Stomach (tissue), 8 donors: ENCODE measurements at regions not wholly inside any gene's neighbourhood (a gene's known extent, or its start where the extent isn't known, plus 50 kb on each side); places are given as distances from the start of the nearest gene placed in this dataset.

Experiments used
- DNase-seq, 2 donors: peaks; one replicate each; pipeline versions ENCODE4 v3.0.0 to v3.0.0-alpha.2; 2013 to 2019
- H3K27ac ChIP-seq, 5 donors: fragments of 200-600 bp in 4 of 5; sonication (generic) in 4 of 5; one replicate each; pipeline ENCODE4 v1.5.1; 2013 to 2019; ENCODE audit warnings: mild to moderate bottlenecking in 1 of 5, moderate library complexity in 1 of 5
- H3K27me3 ChIP-seq, 3 donors: fragments of 200-600 bp; sonication (generic); one replicate each; pipeline ENCODE4 v1.5.1; 2017 to 2019; ENCODE audit warnings: mixed run types in 1 of 3
- H3K36me3 ChIP-seq, 4 donors: fragments of 200-600 bp; sonication (generic); 1 replicate in 3 of 4; 2 replicates in 1 of 4; pipeline ENCODE4 v1.5.1; 2016 to 2019
- H3K4me1 ChIP-seq, 4 donors: fragments of 200-600 bp; sonication (generic); one replicate each; pipeline ENCODE4 v1.5.1; 2016 to 2019
- H3K4me3 ChIP-seq, 4 donors: fragments of 200-600 bp; sonication (generic) in 3 of 4; one replicate each; pipeline ENCODE4 v1.5.1; 2016 to 2019; ENCODE audit warnings: mild to moderate bottlenecking in 1 of 4
- H3K9me3 ChIP-seq, 4 donors: fragments of 200-600 bp; sonication (generic); one replicate each; pipeline ENCODE4 v1.5.1; 2016 to 2019
- EP300 ChIP-seq: sonication (generic); formaldehyde crosslinking; IDR thresholded peaks from one replicate; pipeline ENCODE4 v1.6.1; 2017; ENCODE audit warnings: antibody characterized with exemption
- POLR2A ChIP-seq, 4 donors: fragments of 450-650 bp; IDR thresholded peaks; one replicate each; pipeline ENCODE4 v1.6.1; 2016; ENCODE audit warnings: antibody characterized with exemption in 4 of 4, control low read depth in 2 of 4, mild to moderate bottlenecking in 1 of 4, moderate library complexity in 1 of 4
- POLR2AphosphoS5 ChIP-seq, 3 donors: sonication (generic); formaldehyde crosslinking; IDR thresholded peaks; one replicate each; pipeline ENCODE4 v1.6.1; 2016; ENCODE audit warnings: antibody characterized with exemption in 3 of 3
- WGBS, 5 donors: extraction: QIAGEN DNeasy Blood & Tissue Kit in 3 of 5; methylation state at CpG; one replicate each; pipeline versions ENCODE4 v1.1.5 to v1.1.7; 2013 to 2018; 5-methylcytosine and 5-hydroxymethylcytosine counted together
- intact Hi-C: fragments of 100-400 bp; cut with DNase I; formaldehyde crosslinking; loops from one replicate; pipeline ENCODE4 v1.15.1; 2023; ENCODE audit warnings: low total_unique reads
- TF ChIP-seq, protein P1 (sequence below), 7 experiments: fragments of 450-650 bp in 4 of 7; fragments of 200-600 bp in 3 of 7; sonication (generic) in 3 of 7; IDR thresholded peaks; one replicate each; pipeline ENCODE4 v1.5.1; 2016 to 2019; ENCODE audit warnings: antibody characterized with exemption in 7 of 7, control low read depth in 2 of 7, mild to moderate bottlenecking in 1 of 7
- donor health status: healthy with polysubstance abuse.
- donor health status: Bipolar disorder and iron deficiency.
- donor health status: healthy.

GRCh38 chrX:20459410-20460350 lies 193.0 kb upstream of the RPS6KA3 start:
- Histone ChIP-seq H3K27me3 (no peaks in the 10 kb centered on the region), H3K36me3 (no peaks in the 10 kb centered on the region), H3K9me3 (peaks cover 0 to 2% (median 0%) of the 10 kb centered on the region in 4 donors), H3K27ac (no peak overlapping the region), H3K4me1 (no peaks in the 10 kb centered on the region), H3K4me3 (no peak overlapping the region)
- no peak for TF ChIP-seq POLR2AphosphoS5 (IDR thresholded peaks at IDR 0.05)
- TF ChIP-seq EP300 = no peak
- TF ChIP-seq, protein P1, sequence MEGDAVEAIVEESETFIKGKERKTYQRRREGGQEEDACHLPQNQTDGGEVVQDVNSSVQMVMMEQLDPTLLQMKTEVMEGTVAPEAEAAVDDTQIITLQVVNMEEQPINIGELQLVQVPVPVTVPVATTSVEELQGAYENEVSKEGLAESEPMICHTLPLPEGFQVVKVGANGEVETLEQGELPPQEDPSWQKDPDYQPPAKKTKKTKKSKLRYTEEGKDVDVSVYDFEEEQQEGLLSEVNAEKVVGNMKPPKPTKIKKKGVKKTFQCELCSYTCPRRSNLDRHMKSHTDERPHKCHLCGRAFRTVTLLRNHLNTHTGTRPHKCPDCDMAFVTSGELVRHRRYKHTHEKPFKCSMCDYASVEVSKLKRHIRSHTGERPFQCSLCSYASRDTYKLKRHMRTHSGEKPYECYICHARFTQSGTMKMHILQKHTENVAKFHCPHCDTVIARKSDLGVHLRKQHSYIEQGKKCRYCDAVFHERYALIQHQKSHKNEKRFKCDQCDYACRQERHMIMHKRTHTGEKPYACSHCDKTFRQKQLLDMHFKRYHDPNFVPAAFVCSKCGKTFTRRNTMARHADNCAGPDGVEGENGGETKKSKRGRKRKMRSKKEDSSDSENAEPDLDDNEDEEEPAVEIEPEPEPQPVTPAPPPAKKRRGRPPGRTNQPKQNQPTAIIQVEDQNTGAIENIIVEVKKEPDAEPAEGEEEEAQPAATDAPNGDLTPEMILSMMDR (IDR thresholded peaks at IDR 0.05) = no peak
- no peak for TF ChIP-seq POLR2A (IDR thresholded peaks at IDR 0.05)
- intact Hi-C loops = no loop called here
- DNase-seq = no peak
- 46 to 70% (median 60%) methylated on average over 6 of the region's 6 CpGs for WGBS, 5 donors

- 81 to 97% (median 82%) methylated on average over 1 of the region's 1 CpG for WGBS, 5 donors
- TF ChIP-seq POLR2AphosphoS5 (IDR thresholded peaks at IDR 0.05) = no peak
- no peak for TF ChIP-seq POLR2A (IDR thresholded peaks at IDR 0.05)
- no peak for TF ChIP-seq EP300
- TF ChIP-seq, protein P1 (IDR thresholded peaks at IDR 0.05) = no peak
Observed at GRCh38 chrX:20456971-20457370, 190.3 kb upstream of the RPS6KA3 start.

DNA sequence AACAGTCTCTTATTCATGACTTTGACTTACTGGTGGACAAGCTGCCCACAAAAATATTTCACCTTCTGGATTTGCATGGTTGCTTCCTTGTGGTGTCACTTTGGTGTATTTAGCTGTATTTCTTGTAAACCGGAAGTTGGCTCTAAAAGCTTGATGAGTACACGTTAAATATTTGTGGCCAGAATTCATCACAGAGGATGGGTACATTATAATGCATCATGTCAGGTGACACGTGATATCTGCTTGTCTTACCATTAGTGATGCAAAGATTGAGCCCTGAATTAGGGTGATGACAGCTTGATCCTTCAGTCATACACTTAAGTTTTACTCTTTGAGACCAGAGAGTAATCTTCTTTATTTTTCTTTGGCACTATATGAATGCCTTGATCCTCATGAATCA lies 188.3 kb upstream of the RPS6KA3 start:
- Histone ChIP-seq H3K27me3 (no peaks in the 10 kb centered on the region), H3K36me3 (no peaks in the 10 kb centered on the region), H3K27ac (no peak overlapping the region), H3K9me3 (peaks cover 0 to 2% (median 0%) of the 10 kb centered on the region in 4 donors), H3K4me3 (no peak overlapping the region), H3K4me1 (no peaks in the 10 kb centered on the region)
- TF ChIP-seq EP300 (no peak), POLR2AphosphoS5 (IDR thresholded peaks at IDR 0.05) (no peak), POLR2A (IDR thresholded peaks at IDR 0.05) (no peak)
- TF ChIP-seq, protein P1 (IDR thresholded peaks at IDR 0.05) = no peak
- DNase-seq = no peak
- 45 to 70% (median 51%) methylated on average over 3 of the region's 3 CpGs for WGBS, 5 donors
- intact Hi-C loops = no loop called here

More at GRCh38 chrX:20456971-20457370, 190.3 kb upstream of the RPS6KA3 start:
- Histone ChIP-seq H3K27ac (no peak overlapping the region), H3K27me3 (no peaks in the 10 kb centered on the region), H3K4me1 (no peaks in the 10 kb centered on the region), H3K9me3 (peaks cover 0 to 2% (median 0%) of the 10 kb centered on the region in 4 donors), H3K4me3 (no peak overlapping the region), H3K36me3 (no peaks in the 10 kb centered on the region)
- DNase-seq = no peak
- intact Hi-C loops = no loop called here

- intact Hi-C loops = no loop called here
- no peak overlapping the region for H3K4me3 ChIP-seq
- no peak overlapping the region for H3K27ac ChIP-seq
- H3K36me3 ChIP-seq = no peaks in the 10 kb centered on the region
- H3K9me3 ChIP-seq = peaks cover 0 to 4% (median 1%) of the 10 kb centered on the region in 4 donors
- no peak for TF ChIP-seq POLR2A (IDR thresholded peaks at IDR 0.05)
- TF ChIP-seq EP300 = no peak
- TF ChIP-seq POLR2AphosphoS5 (IDR thresholded peaks at IDR 0.05) = no peak
- TF ChIP-seq, protein P1 (IDR thresholded peaks at IDR 0.05) = no peak
- no peak for DNase-seq
- WGBS, 5 donors = 53 to 78% (median 70%) methylated on average over 3 of the region's 3 CpGs
- no peaks in the 10 kb centered on the region for H3K4me1 ChIP-seq
- no peaks in the 10 kb centered on the region for H3K27me3 ChIP-seq
Observed at GRCh38 chrX:20454117-20454516, 187.4 kb upstream of the RPS6KA3 start.
